Fibroblast of skin of back (primary cell): ENCODE measurements at regions not wholly inside any gene's neighbourhood (a gene's known extent, or its start where the extent isn't known, plus 50 kb on each side); places are given as distances from the start of the nearest gene placed in this dataset.
"Not testable (repeated sequence)": the region's sequence is repeated elsewhere in the genome, so short reads cannot be mapped to it uniquely, and the experiment has no call there.

ENCODE experiments used
- DNase-seq: peaks from one replicate; pipeline ENCODE4 v3.0.0-alpha.2; 2013

- DNase-seq = no peak
Observed at GRCh38 chr6:140433072-140433471, 1058.6 kb upstream of the CITED2 start.

DNA sequence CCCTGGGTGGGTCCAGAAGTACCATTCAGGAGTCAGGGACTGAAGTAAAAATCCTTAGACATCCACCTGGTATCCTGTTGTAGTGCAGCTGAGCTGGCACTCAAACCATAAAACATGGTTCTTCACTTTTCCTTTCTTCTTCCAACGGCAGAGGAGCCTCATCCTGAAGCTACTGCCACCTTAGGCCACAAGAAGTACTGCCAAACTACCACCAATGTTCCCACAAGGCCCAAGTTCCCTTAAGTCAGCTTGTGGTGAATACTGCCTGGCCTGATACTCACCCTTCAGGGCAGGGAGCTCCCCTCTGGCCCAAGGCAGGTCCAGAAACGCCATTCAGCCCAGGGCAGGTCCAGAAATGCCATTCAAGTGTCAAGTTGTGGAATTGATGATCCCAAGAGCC is 1053.4 kb upstream of the CITED2 start:
- no peak for DNase-seq

DNA sequence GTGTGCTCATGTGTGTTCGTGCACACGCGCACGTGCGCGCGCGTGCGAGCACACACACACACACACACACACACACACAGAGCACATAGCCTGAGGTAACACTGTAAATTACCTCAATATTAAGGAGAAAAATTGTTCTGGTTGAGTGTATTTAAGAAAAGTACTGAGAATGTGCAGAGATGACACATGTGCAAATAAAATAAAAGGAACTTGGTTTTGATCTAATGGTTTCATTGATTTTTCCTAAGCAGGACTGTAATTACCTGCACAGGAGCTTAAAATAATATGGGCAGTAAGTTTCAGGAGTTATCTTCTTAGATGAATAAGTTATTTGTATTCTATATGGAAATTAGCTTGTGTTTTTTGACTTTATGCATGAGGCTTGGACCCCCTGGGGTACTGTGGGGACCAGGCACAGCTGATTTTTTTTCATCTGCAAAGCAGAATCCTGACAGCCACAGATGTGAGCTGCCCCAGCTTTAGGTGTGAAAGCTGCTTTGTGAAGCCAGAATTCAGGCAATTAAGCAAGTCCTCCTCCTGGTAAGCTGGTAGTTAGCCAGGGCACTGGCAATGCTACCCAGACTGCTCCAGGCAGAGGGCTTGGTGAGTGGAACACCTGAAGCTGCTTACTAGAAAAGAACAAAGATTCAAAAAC is 1040.6 kb upstream of the CITED2 start:
- DNase-seq = no peak

GRCh38 chr6:140403020-140403419 is 1028.6 kb upstream of the CITED2 start:
- no peak for DNase-seq

GRCh38 chr6:140401761-140402160 is 1027.3 kb upstream of the CITED2 start:
- DNase-seq = peak; percentile 77

GRCh38 chr6:140398076-140398475 is 1023.6 kb upstream of the CITED2 start:
- no peak for DNase-seq

DNA sequence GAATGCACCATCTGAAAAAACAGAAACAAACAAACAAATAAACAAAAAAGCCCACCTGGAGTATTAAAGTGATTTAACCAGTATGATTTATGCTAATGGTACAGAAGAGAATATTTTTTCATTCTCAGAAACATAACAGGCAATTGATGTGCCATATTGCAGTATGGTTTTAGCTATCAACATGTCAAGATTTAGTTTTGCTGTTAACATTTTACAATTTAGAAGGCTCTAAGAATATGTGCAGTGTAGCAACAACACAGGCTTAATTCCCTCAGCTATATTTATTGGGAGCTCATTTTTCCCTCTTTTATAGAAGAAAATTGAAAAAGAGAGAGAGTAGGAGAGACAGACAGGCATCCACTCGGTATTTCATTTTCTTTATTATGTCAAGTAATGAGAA is 1022.7 kb upstream of the CITED2 start:
- DNase-seq = no peak

DNA sequence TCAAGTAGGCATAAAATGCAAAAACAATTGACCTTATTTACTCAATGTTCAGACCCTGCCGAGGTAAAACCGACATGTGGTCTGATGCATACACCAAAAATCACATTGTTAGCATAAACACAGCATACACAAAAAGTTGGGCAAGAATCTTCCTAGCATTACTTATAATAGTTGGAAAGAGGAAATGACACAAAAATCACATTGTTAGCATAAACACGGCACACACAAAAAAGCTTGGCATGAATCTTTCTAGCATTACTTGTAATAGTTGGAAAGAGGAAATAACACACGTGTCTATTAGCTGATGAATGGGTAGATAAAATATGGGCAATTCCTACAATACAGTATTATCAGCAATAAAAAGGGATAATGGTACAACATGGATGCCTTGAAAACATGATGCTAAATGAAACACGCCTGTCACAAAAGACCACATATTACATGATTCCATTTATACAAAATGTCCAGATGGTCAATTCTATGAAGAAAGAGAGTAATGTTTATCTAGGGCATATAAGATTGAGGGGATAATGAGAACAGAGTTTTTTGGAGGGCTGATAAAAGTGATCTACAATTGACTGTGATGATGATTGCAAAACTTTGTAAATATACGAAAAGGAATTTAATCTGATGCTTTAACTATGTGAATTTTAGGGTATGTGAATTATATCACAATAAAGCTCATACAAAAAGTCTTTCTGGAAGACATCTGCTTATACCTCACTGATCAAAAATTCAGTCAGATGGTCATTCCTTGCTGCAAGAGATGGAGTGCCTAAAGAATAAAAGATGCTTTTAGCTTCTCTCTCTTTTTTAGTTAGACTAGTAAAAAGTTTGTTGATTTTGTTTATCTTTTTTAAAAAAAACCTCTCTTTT is 1019.5 kb upstream of the CITED2 start:
- DNase-seq = no peak

- DNase-seq = no peak
Observed at GRCh38 chr6:140388815-140389214, 1014.4 kb upstream of the CITED2 start.

DNA sequence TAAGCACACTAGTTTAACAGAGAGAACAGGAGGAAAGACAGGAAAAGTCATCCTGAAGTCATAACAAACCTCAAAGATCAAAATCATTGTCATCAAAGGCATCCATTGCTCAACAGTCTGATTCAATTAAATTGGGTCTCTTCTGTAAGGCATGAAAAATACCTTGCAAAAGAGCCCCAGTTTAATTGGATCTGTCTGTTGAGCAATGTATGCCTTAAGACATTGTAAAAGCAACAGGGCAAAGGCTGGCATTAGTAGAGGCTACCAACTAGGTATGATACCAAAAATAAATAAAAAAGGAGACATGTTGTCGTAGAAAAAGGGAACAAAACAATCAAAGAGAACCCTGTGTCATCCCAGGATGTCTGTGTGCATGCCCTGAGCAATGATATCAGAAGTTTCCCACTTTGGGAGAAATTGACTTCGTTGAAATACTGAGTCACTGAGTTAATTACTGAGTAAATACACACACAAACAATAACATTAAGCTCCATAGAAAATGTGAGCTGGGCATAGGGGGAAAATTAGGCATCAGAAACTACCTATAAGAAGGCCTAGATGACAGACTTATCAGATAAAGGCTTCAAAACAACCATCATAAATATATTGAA is 1013.8 kb upstream of the CITED2 start:
- DNase-seq = no peak

DNA sequence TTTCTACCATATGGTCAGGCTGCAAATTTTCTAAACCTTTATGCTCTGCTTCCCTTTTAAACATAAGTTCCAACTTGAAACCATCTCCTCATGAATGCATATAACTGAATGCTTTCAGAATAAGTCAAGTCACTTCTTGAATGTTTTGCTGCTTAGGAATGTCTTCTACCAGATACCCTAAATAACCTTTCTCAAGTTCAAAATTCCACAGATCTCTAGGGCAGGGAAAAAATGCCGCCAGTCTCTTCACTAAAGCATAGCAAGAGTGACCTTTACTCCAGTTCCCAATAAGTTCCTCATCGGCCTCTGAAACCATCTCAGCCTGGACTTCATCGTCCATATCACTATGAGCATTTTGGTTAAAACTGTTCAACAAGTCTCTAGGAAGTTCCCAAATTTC is 1011.2 kb upstream of the CITED2 start:
- peak; percentile 63 for DNase-seq

GRCh38 chr6:140382355-140382754 is 1007.9 kb upstream of the CITED2 start:
- DNase-seq = no peak

- no peak for DNase-seq
Observed at GRCh38 chr6:140380427-140381218, 1006.2 kb upstream of the CITED2 start.

- DNase-seq = peak; percentile 64
Observed at GRCh38 chr6:140379919-140380318, 1005.5 kb upstream of the CITED2 start.

DNA sequence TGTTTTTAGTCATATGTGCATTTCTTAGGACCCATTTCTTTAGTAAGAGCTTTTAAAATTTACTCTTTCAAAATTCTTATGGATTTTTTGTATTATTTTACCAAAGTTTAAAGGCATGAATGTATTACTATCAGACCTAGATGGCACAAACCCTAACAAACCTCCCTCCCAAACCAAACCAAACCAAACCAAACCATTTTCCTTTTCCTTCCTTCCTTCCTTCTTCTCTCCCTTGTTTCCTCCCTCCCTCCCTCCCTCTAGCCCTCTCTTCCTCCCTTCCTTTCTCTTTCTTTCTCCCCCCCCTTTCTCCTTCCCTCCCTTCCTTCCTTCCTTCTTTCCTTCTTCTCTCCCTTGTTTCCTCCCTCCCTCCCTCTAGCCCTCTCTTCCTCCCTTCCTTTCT is 1001.8 kb upstream of the CITED2 start:
- no peak for DNase-seq

DNA sequence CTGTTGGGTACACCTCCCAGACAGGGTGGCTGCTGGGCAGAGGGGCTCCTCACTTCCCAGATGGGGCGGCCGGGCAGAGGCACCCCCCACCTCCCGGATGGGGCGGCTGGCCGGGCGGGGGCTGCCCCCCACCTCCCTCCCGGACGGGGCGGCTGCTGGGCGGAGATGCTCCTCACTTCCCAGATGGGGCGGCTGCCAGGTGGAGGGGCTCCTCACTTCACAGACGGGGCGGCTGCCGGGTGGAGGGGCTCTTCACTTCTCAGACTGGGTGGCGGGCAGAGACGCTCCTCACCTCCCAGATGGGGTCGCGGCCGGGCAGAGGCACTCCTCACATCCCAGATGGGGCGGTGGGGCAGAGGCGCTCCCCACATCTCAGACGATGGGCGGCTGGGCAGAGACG is 999.3 kb upstream of the CITED2 start:
- not testable (repeated sequence) for DNase-seq

DNA sequence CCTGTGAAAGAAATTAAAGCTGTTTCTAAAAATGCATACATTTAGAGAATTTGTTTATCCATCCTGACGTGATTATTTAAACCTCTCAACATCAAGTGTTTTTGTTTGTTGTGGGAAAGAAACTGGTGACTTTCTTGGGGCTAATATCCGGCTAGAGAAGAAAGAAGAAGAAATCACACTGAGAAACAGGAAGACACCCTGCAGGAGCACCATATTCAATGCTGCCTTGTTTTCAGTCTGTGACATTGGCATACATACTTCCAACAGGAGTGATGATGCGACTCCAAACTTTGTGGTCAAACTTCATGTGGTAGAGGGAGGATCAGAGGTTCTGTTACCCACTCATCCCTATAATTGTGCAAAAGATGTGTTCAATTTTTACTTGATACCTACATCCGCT is 997.6 kb upstream of the CITED2 start:
- DNase-seq = no peak

DNA sequence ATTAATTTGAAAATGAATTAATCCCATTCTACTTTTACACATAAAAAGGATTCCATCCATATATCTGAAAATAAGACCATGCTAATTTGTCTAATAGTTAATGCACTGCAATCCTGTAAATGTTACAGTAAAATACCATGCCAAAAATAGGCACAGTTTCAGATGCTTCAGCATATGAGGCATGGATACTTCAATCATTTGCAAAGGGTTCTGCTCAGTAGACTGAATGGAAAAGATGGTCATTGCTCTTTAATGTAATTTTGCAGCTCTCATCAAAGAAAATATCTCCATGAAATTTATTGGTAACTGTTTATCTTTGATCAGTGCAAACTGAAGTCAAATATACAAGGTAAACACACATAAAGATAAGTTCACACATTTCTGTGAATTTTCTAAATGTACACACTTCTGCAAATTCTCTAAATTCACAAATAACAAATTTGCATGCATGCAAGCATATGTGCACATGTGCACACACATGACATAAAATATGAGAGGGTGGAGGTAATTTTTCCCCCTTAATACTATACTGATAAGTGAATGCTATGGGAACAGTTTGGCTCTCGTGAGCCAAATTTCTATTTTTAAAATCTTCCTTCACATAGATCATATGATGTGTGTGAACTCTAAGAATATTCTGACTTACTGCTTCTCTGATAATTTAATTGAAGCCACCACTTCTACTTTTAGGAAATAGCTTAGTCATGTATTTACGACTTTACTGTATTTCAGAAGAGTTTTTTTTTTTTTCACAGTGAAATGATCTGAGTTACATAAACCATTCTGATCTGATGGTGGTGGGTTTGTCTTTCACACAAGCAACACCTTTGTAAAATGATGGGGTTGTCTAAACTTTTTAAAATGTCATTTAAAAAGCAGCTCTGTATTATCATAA is 996.8 kb upstream of the CITED2 start:
- peak; percentile 31 for DNase-seq

- DNase-seq = peak; percentile 63
Observed at GRCh38 chr6:140370441-140370840, 996.0 kb upstream of the CITED2 start.

GRCh38 chr6:140366991-140367390 is 992.5 kb upstream of the CITED2 start:
- peak; percentile 55 for DNase-seq

DNA sequence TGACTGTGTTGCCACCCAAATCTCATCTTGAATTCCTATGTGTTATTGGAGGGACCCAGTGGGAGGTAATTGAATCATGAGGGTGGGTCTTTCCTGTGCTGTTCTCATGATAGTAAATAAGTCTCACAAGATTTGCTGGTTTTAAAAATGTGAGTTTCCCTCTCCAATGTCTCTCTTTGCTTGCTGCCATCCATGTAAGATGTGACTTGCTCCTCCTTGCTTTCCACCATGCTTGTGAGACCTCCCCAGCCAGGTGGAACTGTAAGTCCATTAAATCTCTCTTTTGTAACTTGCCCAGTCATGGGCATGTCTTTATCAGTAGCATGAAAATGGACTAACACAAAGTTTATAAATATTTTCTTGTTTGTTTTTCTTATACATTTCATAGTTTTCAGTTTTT is 990.5 kb upstream of the CITED2 start:
- DNase-seq = no peak

DNA sequence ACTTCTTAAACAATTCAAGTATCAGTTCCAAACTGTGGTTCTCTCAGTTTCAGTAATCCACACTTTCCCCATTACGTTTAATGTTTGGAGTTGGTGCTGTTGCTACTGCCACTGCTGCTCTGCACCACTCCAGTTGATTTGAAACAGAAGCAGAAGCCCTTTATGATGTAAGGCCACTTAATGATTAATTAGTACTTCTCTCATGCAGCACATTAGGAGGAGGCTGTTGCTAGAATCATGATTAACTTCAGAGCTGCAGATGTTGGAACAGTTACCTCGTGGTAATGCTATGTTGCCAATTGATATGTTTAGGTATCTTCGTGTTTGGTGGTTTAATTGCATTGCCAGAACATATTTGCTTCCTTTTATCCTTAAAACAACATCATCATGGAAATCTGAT is 986.2 kb upstream of the CITED2 start:
- no peak for DNase-seq
